ENCODE measurements at regions not wholly inside any gene's neighbourhood (a gene's known extent, or its start where the extent isn't known, plus 50 kb on each side); places are given as distances from the start of the nearest gene placed in this dataset.

GRCh38 chr19:31527443-31527842 is 178.2 kb upstream of the TSHZ3 start:
- Histone ChIP-seq H3K27ac (ENCODE audit: control insufficient read depth, insufficient read depth, low read length) (no peak overlapping the region), H3K9ac (ENCODE audit: control insufficient read depth, extremely low read depth, insufficient read depth, low read length) (no peak overlapping the region), H3K79me2 (ENCODE audit: control insufficient read depth, insufficient read depth, low read length) (no peaks in the 10 kb centered on the region), H3K27me3 (ENCODE audit: control insufficient read depth, extremely low read depth, insufficient read depth, low read length) (no peaks in the 10 kb centered on the region), H3K4me1 (ENCODE audit: control insufficient read depth, extremely low read depth, insufficient read depth, low read length) (no peaks in the 10 kb centered on the region), H3K4me3 (ENCODE audit: control insufficient read depth in 2 of 3, extremely low read depth in 1 of 3, insufficient read depth in 2 of 3, low read depth in 1 of 3, low read length in 3 of 3) (no peak overlapping the region), H4K20me1 (ENCODE audit: control insufficient read depth, extremely low read depth, insufficient read depth, low read length) (no peaks in the 10 kb centered on the region), H3K4me2 (ENCODE audit: control insufficient read depth, extremely low read depth, insufficient read depth, low read depth, low read length) (no peak overlapping the region), H2AFZ (ENCODE audit: control insufficient read depth, low read length) (no peak overlapping the region), H3K36me3 (ENCODE audit: control insufficient read depth in 2 of 2, extremely low read depth in 1 of 2, insufficient read depth in 2 of 2, low read length in 2 of 2) (no peaks in the 10 kb centered on the region), H3K9me3 (ENCODE audit: control insufficient read depth, low read depth, low read length) (no peaks in the 10 kb centered on the region), H3K9me1 (ENCODE audit: control insufficient read depth, extremely low read depth, insufficient read depth, low read length) (no peaks in the 10 kb centered on the region)
- no peak for TF ChIP-seq EZH2 (IDR thresholded peaks at IDR 0.05; ENCODE audit: low read length)
- TF ChIP-seq CTCF (optimal IDR thresholded peaks at IDR 0.05 in 1 of 3, IDR thresholded peaks at IDR 0.05 in 1 of 3, conservative IDR thresholded peaks at IDR 0.05 in 1 of 3; ENCODE audit: extremely low read depth in 1 of 3, insufficient read depth in 2 of 3, low read length in 3 of 3): no peak
- DNase-seq (ENCODE audit: low read depth, low spot score): no peak
- dilution Hi-C loops (cut with MboI; ENCODE audit: extremely low pct_ligation_motif_present, low sequenced_read_pairs): no loop called here
- FAIRE-seq: no peak

GRCh38 chr19:31528261-31528660 is 179.0 kb upstream of the TSHZ3 start:
- no peak overlapping the region for H3K9ac ChIP-seq (ENCODE audit: control insufficient read depth, extremely low read depth, insufficient read depth, low read length)
- TF ChIP-seq EZH2 (IDR thresholded peaks at IDR 0.05; ENCODE audit: low read length): no peak
- TF ChIP-seq CTCF (optimal IDR thresholded peaks at IDR 0.05 in 1 of 3, IDR thresholded peaks at IDR 0.05 in 1 of 3, conservative IDR thresholded peaks at IDR 0.05 in 1 of 3; ENCODE audit: extremely low read depth in 1 of 3, insufficient read depth in 2 of 3, low read length in 3 of 3): no peak
- H3K36me3 ChIP-seq (ENCODE audit: control insufficient read depth in 2 of 2, extremely low read depth in 1 of 2, insufficient read depth in 2 of 2, low read length in 2 of 2): no peaks in the 10 kb centered on the region
- H3K9me1 ChIP-seq (ENCODE audit: control insufficient read depth, extremely low read depth, insufficient read depth, low read length): no peaks in the 10 kb centered on the region
- no peak overlapping the region for H2AFZ ChIP-seq (ENCODE audit: control insufficient read depth, low read length)
- no peaks in the 10 kb centered on the region for H4K20me1 ChIP-seq (ENCODE audit: control insufficient read depth, extremely low read depth, insufficient read depth, low read length)
- H3K79me2 ChIP-seq (ENCODE audit: control insufficient read depth, insufficient read depth, low read length): no peaks in the 10 kb centered on the region
- H3K4me1 ChIP-seq (ENCODE audit: control insufficient read depth, extremely low read depth, insufficient read depth, low read length): no peaks in the 10 kb centered on the region
- no peak overlapping the region for H3K4me2 ChIP-seq (ENCODE audit: control insufficient read depth, extremely low read depth, insufficient read depth, low read depth, low read length)
- FAIRE-seq (no peak), DNase-seq (ENCODE audit: low read depth, low spot score) (no peak)
- H3K27ac ChIP-seq (ENCODE audit: control insufficient read depth, insufficient read depth, low read length): no peak overlapping the region
- H3K4me3 ChIP-seq (ENCODE audit: control insufficient read depth in 2 of 3, extremely low read depth in 1 of 3, insufficient read depth in 2 of 3, low read depth in 1 of 3, low read length in 3 of 3): no peak overlapping the region
- no peaks in the 10 kb centered on the region for H3K27me3 ChIP-seq (ENCODE audit: control insufficient read depth, extremely low read depth, insufficient read depth, low read length)
- dilution Hi-C loops (cut with MboI; ENCODE audit: extremely low pct_ligation_motif_present, low sequenced_read_pairs): no loop called here
- no peaks in the 10 kb centered on the region for H3K9me3 ChIP-seq (ENCODE audit: control insufficient read depth, low read depth, low read length)

All from keratinocyte (primary cell).